GM18870 (cell line): ENCODE measurements at regions not wholly inside any gene's neighbourhood (a gene's known extent, or its start where the extent isn't known, plus 50 kb on each side); places are given as distances from the start of the nearest gene placed in this dataset.

Experiments used
- ATAC-seq: cut with Tn5 transposase; IDR thresholded peaks from one replicate; pipeline ENCODE4 v1.9.1; 2021; ENCODE audit warnings: moderate library complexity; ENCODE audit not compliant: unreplicated experiment

DNA sequence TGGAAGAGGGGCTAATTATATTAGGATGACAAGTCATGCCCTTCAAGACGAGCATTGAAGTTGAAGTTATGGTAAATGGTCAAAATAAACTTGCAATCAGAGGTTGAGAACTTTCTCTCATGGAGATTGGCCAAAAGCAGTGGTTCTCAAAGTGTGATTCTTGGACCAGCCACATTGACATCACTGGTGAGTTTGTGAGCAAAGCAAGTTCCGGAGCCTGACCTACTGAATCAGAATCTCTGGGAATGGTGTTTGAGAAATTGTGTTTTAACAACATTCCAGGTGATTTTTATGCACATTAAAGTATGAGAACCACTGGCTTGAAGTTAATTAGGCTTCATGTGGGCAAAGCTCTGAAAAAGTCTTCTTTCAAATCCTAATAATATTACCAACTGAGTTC lies 403.5 kb downstream of the ZSWIM6 start:
- no peak for ATAC-seq

DNA sequence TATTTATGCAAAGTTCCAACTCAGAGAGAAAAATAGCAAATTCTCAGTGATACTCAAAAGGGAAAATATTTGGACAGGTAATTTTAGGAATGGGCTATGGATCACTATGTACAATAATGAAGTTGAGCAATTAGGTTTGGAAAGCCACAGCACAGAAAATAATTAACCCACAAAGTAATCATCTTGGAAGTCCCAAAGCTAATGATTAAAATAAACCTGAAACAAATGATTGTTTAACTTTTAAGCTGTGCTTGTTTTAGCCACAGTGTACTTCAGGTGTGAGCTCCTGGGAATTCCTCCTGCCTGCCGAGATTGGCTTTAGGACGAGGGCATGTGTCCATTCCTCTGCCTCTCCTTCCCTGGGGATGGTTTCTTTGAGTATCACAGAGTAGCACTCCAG lies 403.9 kb downstream of the ZSWIM6 start:
- no peak for ATAC-seq

DNA sequence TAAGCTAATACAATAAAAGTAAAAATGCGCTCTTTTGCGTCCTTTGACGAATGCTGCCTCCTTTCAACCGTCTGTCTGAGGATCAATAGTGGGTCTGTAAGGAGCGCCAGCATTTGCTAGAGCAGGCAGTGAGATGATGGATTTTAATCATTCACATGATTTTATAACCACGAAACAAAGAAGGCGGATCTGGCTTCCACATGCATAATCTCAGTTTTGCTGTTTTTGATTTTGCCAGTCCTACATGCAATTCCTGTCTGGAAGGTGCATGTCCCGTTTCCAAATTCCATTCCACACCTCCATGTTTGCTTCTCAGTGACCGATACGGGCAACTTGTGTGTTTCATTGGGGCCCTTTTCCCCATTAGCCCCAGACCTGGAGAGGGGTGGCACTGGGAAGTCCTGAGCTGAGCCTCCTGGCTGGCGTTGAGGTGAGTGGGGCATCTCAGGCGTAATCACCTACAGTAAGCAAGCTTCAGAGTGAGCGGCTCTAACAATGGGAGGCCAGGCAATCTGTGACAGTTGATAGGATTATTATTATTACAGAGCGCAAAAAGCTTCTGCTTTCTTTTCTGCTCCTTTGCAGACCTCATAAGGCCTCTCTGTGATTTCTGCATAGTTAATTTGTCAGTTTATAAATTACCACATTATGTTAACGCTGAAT lies 405.4 kb downstream of the ZSWIM6 start:
- no peak for ATAC-seq

DNA sequence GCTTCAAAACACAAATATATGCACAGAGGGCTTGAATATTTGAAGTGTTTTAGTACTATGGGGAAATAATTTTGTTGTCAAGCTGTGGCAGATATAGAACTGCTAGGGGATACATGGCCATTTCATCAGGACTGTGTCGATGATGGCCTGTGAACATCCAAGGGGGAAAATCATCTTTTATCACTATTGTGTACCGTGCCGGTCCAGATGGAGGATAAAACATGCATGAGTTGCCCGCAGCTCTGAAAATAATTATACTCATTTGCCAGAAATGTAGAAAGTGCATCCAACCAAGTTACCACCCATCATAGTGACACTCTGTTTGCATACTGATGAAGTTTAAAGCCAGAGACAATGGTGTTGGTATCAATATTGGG lies 405.9 kb downstream of the ZSWIM6 start:
- ATAC-seq: no peak

DNA sequence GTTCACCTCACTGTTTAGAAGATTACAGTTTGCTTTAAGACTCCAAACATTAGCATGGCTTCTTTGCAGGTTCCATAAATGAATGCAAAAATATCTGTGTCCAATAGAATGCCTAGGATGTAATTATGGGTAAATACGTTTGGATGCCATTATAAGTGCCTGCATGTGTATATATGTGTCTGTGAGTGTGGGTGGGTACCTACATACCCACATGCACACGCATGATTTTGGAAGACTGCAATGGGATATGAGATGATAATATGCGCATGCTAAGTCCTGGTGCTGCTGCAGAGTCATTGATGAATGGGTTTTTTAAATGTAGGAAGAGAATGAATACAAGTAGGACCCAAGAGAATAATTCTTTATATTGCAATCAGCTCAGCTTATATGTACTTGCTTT lies 406.4 kb downstream of the ZSWIM6 start:
- ATAC-seq: no peak

DNA sequence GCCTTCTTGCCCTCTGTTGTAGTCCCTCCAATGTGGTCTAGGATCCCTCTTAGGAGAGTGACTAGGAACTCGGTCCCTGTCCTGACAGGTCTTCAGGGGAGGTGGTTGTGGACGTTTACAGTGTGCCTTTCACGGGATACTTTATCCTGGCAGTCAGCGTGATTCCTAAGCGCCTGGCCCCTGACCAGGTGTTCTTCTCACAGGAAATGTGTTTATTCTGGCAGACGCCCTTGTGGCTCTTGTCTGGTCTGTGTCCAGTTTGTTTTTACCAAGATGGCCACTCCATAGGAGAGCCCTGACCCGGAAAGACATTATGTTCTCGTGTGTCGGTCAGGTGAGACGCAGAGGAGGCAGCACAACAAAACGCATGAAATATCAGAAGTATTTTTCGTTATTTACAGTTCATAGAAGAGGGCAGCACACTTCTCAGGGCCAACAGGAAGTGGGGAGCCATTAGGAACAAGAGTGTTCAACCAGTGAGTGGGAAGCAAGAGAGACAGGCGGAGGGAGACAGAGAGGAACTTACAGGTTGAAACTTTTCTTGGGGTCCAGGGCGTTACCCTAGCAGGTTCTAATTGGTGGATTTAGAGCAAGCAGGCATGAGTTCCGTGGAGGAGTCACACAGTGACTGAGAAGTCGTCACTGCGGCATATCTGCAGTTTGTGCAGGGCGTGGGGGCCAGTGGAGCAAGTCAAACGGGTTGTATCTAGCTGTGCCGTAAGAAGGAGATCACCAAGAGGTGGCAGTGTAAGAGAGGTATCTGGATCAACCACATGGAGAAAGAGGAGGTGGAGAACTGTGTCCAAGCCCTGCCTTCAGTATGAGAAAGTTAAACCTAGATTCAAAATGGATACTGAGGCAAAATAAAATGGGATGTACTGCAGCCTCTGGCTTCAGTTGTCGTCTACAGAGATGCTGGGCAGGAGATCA lies 412.9 kb downstream of the ZSWIM6 start:
- no peak for ATAC-seq

DNA sequence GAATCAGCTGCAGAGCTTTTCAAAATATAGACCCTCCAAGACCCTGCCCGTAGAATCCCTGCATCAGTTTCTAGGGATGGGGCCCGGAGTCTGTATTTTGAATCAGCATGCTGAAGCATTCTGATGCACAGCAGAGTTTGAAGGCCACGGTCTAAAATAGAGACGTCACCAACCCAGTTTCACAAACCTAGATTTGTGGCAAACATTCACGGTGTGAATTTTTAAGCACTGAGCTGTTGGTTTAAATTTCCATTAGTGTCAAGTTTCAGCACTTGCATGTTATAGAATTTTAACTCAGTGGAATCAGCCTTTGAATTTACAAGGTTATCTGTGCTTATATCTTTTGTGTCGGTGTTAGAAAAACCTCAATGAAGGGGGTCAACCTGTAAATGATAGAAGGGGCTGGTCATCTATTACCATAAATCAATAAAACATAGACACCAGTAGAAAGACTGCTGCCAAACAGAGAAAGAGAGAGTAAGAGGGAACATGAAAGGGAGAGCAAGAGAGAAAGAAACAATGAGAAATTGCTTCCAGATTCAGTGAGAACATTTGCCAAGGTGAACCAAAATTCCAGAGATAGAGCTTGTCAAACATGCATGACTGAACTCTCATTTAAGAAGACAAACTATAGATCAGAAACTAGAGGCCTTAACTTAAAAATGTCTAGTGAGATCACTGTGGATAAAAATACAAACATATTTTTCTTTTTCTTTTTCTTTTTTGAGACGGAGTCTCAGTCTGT lies 414.9 kb downstream of the ZSWIM6 start:
- ATAC-seq: no peak

DNA sequence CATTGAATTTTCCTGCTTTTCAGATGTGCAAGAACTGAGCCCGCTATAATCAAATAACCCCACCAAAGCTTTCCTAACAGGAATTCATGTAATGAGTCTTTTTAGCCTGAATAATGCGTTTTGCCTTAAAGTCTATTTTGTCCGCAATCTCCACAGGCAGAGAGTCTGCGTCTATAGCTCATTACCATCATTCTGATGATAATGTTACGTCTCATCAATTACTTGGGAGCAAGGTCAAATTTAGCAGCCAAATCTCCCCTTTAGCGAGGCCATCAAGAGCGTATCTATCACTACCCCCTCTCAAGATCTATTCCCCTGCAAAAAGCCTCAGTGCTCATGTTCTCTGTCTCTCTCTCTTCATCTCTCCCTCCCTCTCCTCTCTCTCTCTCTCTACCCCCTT lies 416.1 kb downstream of the ZSWIM6 start:
- no peak for ATAC-seq

DNA sequence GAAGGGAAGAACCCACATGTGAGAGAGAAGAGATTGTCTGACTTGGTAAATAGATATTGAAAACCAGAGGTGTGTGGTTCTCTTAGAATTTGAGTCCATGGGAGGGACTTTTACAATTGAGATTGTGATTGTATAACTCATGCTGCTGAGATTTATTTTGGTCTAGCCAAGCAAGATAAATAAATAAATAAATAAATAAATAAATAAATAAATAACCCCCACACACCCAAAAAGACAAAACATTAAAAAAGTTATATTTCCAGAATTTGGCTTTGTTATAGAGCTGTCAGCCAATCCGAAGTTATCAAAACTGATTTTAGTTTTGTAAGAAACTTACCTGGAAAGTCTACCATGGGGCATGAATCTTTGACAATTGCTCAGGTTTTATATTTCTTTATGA lies 416.6 kb downstream of the ZSWIM6 start:
- ATAC-seq: no peak

DNA sequence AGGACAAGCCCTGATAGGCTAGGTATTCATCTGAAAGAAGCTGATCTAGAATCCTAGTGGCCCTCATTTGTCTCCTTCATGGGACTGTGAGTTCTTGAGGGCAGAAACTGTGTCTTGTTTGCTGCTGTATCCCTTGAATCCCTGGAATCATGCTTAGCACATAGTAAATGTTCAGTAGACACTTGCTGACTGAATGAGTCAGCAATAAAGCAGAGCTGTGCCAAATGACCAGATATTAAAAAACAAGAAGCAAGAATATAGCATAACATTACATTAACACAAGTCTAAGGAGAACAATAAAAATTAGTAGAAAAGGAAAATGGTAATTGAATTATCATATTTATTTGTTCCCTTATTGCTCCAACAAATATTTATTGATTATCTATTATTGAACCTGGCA lies 420.5 kb downstream of the ZSWIM6 start:
- ATAC-seq: no peak

DNA sequence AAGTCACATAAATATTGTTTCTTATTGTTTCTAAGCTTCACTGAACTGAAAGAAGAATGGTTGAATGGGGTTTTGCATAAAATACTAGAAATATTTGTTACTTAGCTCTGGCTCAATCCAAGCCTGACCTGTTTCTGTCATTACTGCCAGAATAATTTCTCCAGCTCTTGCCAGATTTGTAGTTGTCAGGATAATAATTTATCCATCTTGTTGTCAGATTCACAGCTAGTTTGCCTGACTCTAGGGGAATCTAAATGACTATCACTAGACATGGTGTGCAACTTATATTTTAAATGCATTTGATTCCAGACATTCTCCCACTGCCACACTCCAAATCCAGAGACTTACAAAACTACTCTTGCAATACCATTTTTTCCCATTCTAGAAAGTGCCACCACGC lies 422.7 kb downstream of the ZSWIM6 start:
- no peak for ATAC-seq

DNA sequence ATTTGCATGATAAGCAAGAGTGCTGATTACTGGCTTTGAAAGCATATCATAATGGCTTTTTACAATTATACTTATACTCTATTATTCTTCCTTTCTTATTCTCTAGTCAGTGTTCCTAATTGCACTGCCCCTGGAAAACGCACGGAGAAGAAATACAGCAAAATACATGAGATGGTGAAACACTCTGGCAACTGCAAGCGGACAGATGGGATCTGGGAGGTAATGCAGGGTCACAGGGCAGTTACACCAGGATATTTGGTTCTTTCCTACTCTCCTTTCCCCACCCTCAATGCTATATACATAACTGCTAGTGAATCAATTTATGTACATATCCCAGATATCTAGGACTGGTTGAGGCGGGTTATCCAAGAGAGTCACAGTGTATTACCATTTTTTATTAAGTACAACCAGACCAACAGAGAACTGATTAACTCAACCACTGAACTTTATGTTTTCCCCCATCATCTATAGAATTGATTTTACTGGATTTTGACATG lies 423.7 kb downstream of the ZSWIM6 start:
- no peak for ATAC-seq

DNA sequence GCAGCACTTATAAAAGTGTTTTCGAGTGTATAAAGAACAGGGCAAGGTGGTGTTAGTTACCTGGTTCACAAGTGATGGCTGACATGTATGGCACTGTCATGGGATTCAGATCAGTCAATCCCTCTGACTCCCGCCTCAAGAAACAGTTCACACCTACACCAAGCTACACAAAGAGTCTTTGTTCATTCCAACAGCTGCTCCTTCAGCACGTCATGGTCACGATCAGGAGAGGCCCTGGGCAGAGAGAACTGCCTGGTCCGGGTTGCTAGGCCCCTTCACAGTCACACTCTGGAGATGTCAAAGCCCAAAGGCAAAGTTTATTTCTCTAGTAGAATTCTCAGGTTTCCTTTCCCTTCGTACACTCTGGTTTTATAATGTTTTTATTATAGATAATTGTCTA lies 426.7 kb downstream of the ZSWIM6 start:
- ATAC-seq: no peak

DNA sequence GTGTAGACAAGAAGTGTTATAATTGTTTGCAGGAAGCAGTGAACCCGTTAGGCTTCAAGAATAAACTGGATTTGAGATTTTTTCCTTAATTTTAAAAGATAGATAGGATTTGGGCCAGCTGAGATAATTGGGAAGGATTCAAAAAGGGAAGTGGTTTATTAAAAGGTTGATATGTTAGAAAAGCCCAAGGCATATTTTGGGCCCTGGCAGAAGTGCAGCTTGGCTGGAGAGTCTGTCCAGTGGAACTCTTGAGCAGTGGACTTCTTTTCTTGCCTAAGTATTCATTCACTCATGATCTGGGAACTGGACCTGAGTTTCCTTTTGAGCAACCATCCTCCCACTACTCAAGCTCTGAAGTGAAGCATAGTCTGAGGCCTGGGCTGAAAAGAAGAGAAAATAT lies 433.4 kb downstream of the ZSWIM6 start:
- no peak for ATAC-seq

DNA sequence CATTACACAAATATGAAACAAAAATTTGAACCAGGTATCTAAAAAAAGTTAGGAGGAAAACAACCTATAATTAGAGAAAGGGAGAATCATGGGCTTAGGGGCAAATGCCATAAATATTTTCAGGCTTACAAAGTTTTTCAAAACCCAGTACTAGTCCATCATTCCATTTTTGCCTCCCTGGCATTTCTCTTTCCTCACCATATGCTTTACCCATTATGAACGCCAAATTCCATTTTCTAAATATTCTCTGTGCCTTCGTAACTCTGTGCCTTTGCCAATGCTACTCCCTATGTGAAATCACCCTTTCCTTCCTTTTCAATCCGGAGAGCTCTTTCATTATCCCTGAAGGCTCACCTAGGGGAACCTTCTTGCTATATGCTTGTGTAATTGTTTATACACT lies 434.1 kb downstream of the ZSWIM6 start:
- ATAC-seq: no peak

DNA sequence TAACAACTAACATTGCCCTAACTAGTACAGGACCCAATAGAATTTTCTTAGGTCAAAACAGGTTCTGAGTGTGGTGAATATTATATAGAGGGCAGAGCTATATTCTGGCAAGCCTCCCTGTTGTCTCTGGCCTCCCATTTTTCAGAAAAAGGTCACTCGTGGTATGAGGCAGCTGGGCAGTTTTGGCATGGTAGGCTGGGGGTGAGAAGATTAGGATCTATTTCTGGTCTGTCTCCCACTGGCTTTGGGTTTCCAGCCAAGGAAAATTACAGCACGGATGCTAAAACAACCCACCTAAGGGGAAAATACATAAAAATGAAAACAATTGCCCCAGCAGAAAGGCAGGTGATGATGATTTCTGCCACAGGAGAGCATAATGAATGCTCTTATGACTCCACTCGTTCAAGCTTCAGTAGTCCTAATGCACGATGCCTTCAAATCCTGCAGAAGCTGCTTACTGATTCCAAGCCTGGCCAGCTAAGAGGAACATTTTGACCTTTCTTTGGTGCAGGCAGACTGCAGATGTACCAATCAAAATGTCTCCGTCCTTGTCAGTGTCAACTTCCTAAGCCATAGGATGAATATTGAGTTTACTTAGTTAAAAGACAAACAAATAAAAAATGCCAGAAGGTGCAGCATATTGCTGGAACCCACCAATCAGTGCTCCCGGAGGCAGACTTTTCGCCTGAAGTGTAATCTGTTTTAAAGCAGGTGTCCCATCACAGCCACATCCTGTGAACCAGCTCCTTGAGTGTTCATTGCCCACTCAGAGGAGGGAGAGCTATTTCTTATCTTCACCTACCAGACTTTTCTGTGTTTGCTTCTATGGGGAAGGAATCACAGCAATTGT lies 435.4 kb downstream of the ZSWIM6 start:
- ATAC-seq: no peak

DNA sequence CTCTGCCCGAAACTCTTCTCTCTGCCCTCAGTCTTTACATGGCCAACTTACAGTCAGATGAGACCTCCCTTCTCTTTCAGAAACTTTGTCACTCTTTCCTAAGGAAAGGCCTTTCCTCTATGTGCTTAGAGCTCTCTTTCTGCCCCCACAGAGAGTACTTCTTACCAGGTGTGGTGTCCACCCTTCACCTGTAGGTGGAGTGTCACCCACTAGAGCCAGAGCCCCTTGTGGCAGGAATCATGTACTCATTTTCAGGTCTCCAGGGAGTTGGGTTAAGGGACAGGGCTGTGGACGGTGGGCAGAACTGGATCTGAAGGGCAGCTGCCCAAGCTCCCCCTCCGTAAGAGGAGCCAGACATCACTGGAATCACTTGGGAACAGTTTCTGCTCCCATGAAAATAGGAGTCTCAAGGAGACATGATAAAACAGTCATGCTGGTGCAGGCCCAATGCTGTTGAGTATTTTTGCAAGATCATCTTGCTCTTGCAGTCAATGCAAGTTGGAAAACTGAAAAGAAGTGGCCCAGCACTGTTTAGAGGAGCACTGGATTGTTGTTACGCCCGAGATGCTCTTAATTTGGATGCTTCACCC lies 436.7 kb downstream of the ZSWIM6 start:
- peak; percentile 91 for ATAC-seq

DNA sequence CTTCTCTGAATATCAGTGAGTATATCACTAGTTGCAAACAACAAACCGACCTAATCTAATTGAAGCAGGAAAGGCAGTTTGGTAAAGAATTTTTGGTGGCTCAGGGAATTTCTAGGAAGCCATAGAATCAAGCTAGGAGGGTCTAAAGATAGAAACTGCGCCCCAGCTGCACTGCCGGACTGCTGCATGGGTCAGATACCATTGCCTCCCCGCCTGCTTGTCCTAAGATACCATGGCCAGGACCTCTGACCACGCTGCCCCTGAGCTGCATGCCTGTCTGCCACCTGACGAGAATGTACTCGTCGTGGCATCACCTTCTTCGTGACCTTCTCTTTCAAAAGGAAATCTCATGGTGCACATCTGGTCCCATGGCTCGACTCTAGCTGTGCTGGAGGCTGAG lies 439.0 kb downstream of the ZSWIM6 start:
- no peak for ATAC-seq

DNA sequence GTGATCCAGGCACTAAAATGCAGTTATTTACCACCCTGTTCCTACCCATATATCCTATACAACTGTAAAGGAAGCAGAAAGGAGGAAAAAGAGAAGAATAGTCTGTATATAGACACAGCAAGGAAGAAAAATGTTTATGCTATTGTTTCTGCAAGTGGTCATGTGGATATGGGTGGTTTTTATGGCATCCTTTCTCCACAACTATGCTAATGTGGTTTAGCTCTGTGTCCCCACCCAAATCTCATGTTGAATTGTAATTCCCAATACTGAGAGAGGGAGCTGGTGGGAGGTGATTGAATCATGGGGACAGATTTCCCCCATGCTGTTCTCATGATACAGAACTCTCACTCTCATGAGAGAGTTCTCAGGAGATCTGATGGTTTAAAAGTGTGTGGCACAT lies 439.8 kb downstream of the ZSWIM6 start:
- ATAC-seq: no peak

DNA sequence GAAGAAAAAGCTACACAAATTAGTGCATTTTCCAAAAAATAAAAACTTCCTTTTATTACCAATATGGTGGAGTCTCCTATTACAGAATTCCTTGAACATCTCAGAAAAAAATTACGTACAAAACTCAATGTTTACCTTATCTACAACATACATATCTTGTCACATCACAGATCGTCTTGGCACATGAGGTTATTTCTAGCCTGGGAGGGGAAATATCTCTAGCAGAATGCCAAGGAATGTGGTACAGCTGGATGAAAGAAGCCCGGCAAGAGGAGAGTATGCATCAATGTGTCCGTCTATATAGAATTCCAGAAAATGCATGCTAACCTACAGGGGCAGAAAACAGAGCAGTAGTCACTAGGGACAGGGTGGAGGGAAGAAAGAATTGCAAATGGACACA lies 443.8 kb downstream of the ZSWIM6 start:
- ATAC-seq: no peak
